Gastrocnemius medialis (tissue), 4 donors: ENCODE measurements at regions not wholly inside any gene's neighbourhood (a gene's known extent, or its start where the extent isn't known, plus 50 kb on each side); places are given as distances from the start of the nearest gene placed in this dataset.
A peak's percentile ranks its signal among the peaks of the same experiment; 100 is the strongest.

ENCODE experiments used
- ATAC-seq, 2 donors: fragments of 150-250 bp; one replicate each; pipeline ENCODE4 v1.9.1; 2016
- DNase-seq, 2 donors: peaks; one replicate each; pipeline ENCODE4 v3.0.0-alpha.2; 2019
- H3K27ac ChIP-seq, 4 donors: fragments of 200-600 bp; sonication (generic); 1 replicate in 1 of 4; 2 replicates in 3 of 4; pipeline ENCODE4 v1.5.1; 2016 to 2018; ENCODE audit warnings: mild to moderate bottlenecking in 2 of 4, moderate library complexity in 1 of 4
- H3K27me3 ChIP-seq, 3 donors: fragments of 200-600 bp; sonication (generic) in 2 of 3; 1 replicate in 1 of 3; 2 replicates in 2 of 3; pipeline versions ENCODE4 v1.5.1 to v1.6.0; 2016 to 2019; ENCODE audit warnings: mild to moderate bottlenecking in 1 of 3, moderate library complexity in 1 of 3
- H3K36me3 ChIP-seq, 2 donors: fragments of 200-600 bp; sonication (generic) in 1 of 2; one replicate each; pipeline ENCODE4 v1.5.1; 2017 to 2018
- H3K4me1 ChIP-seq, 2 donors: fragments of 200-600 bp; sonication (generic) in 1 of 2; one replicate each; pipeline ENCODE4 v1.5.1; 2016 to 2017; ENCODE audit warnings: mild to moderate bottlenecking in 2 of 2
- H3K4me3 ChIP-seq, 4 donors: fragments of 200-600 bp; sonication (generic) in 3 of 4; 1 replicate in 1 of 4; 2 replicates in 3 of 4; pipeline ENCODE4 v1.5.1; 2016 to 2019; ENCODE audit warnings: mild to moderate bottlenecking in 2 of 4
- H3K9me3 ChIP-seq, 3 donors: fragments of 200-600 bp; sonication (generic) in 2 of 3; 1 replicate in 1 of 3; 2 replicates in 2 of 3; pipeline ENCODE4 v1.5.1; 2016 to 2019
- POLR2A ChIP-seq, 2 donors: fragments of 450-650 bp; IDR thresholded peaks; one replicate each; pipeline ENCODE4 v1.6.1; 2017; ENCODE audit warnings: antibody characterized with exemption in 2 of 2, mild to moderate bottlenecking in 2 of 2, moderate library complexity in 2 of 2
- in situ Hi-C, 4 donors: fragments of 200-750 bp; cut with MboI; loops; one replicate each; pipeline versions ENCODE4 v1.15.0 to v1.8.0; 2017; ENCODE audit warnings: low sequenced_read_pairs in 4 of 4
- intact Hi-C: fragments of 100-400 bp; cut with DNase I; formaldehyde crosslinking; loops from one replicate; pipeline ENCODE4 v1.15.1; 2023; ENCODE audit warnings: low total_unique reads
- TF ChIP-seq, protein P1 (sequence below), 5 experiments: fragments of 450-650 bp in 3 of 5; fragments of 200-600 bp in 2 of 5; sonication (generic) in 2 of 5; IDR thresholded peaks in 4 of 5; conservative IDR thresholded peaks in 1 of 5; 1 replicate in 4 of 5; 2 replicates in 1 of 5; pipeline ENCODE4 v1.5.1; 2016 to 2019; ENCODE audit warnings: antibody characterized with exemption in 5 of 5, mild to moderate bottlenecking in 3 of 5, moderate library complexity in 3 of 5

DNA sequence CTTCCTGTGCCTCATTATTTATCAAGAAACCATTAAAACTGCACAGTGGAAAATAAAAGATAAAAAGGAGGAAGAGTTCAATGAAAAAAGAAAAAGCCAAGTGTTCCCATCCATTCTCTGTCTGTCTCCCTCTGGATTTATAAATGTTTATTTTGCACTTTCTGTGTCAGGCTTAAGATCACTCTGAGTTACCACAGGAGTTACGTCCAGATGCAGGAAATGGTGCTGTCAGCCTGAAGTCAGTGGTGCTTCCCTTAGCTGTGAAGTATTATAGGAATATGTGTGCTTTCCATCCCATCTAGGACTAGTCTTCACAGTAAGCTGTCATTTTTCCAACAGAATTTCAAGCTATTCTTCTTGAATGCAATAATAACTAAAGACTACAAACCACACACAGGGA lies 420.2 kb downstream of the KCTD12 start:
- Histone ChIP-seq H3K27ac (no peak overlapping the region), H3K9me3 (no peaks in the 10 kb centered on the region), H3K4me1 (no peaks in the 10 kb centered on the region), H3K4me3 (no peak overlapping the region), H3K27me3 (no peaks in the 10 kb centered on the region), H3K36me3 (no peaks in the 10 kb centered on the region)
- ATAC-seq (no peak), DNase-seq (no peak)
- no peak for TF ChIP-seq POLR2A (IDR thresholded peaks at IDR 0.05)
- TF ChIP-seq, protein P1, sequence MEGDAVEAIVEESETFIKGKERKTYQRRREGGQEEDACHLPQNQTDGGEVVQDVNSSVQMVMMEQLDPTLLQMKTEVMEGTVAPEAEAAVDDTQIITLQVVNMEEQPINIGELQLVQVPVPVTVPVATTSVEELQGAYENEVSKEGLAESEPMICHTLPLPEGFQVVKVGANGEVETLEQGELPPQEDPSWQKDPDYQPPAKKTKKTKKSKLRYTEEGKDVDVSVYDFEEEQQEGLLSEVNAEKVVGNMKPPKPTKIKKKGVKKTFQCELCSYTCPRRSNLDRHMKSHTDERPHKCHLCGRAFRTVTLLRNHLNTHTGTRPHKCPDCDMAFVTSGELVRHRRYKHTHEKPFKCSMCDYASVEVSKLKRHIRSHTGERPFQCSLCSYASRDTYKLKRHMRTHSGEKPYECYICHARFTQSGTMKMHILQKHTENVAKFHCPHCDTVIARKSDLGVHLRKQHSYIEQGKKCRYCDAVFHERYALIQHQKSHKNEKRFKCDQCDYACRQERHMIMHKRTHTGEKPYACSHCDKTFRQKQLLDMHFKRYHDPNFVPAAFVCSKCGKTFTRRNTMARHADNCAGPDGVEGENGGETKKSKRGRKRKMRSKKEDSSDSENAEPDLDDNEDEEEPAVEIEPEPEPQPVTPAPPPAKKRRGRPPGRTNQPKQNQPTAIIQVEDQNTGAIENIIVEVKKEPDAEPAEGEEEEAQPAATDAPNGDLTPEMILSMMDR (IDR thresholded peaks at IDR 0.05 in 4 of 5, conservative IDR thresholded peaks at IDR 0.05 in 1 of 5), result no peak
- in situ Hi-C loops (loop anchor here in 2 of 4 donors (25.0 kb wide), 2 partner anchors 446 to 779 kb away; no protein-coding TSS in a partner anchor), intact Hi-C loops (no loop called here)

DNA sequence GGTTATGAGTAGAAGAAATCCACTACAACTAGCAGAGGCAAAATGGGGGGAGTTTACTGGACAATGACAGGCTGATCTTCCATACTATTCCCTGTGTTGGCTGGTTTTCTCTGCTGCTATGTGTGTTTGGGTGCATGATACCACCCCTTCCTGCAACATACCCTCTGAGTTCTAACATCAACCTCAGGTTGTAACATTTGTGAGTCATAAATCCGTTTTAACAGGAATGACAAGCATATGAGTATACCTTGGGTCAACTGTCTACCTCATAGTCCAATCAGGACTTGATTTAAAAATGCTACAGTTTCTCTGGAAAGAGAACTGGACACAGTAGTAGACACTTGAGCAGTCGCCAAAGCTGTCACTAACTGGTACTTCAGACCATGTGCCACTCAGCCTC lies 422.9 kb downstream of the KCTD12 start:
- ATAC-seq (no peak), DNase-seq (no peak)
- Histone ChIP-seq H3K27me3 (no peaks in the 10 kb centered on the region), H3K4me3 (no peak overlapping the region), H3K36me3 (no peaks in the 10 kb centered on the region), H3K27ac (no peak overlapping the region), H3K4me1 (no peaks in the 10 kb centered on the region), H3K9me3 (no peaks in the 10 kb centered on the region)
- in situ Hi-C loops (loop anchor here in 2 of 4 donors (25.0 kb wide), 2 partner anchors 449 to 776 kb away; no protein-coding TSS in a partner anchor), intact Hi-C loops (no loop called here)
- no peak for TF ChIP-seq POLR2A (IDR thresholded peaks at IDR 0.05)
- TF ChIP-seq, protein P1 (IDR thresholded peaks at IDR 0.05 in 4 of 5, conservative IDR thresholded peaks at IDR 0.05 in 1 of 5), result no peak

DNA sequence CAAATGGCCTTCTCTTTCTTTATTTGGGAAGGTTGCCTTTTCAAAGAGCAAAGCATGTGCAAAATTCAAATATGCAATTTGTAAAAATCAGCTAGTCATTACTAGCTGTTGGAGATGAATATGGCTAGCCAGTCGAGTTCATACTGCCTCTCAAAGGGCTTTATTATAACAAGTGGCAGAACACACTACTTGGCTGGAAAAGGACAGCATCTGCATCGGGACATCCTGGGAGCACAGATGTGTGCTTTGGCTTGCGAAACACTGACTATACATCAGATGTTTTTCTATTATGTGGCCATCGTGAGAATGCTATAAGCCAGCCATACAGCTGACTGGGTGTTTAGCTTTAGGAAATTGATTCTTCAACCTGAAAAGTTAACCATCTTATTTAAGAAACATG lies 424.2 kb downstream of the KCTD12 start:
- H3K4me1 ChIP-seq, result no peaks in the 10 kb centered on the region
- intact Hi-C loops (no loop called here), in situ Hi-C loops (loop anchor here in 2 of 4 donors (25.0 kb wide), 2 partner anchors 450 to 775 kb away; no protein-coding TSS in a partner anchor)
- peak in 1 of 2 donors; percentile 5 for DNase-seq
- ATAC-seq, result no peak
- no peaks in the 10 kb centered on the region for H3K36me3 ChIP-seq
- H3K27ac ChIP-seq, result no peak overlapping the region
- TF ChIP-seq, protein P1 (IDR thresholded peaks at IDR 0.05 in 4 of 5, conservative IDR thresholded peaks at IDR 0.05 in 1 of 5), result no peak
- no peak for TF ChIP-seq POLR2A (IDR thresholded peaks at IDR 0.05)
- no peaks in the 10 kb centered on the region for H3K27me3 ChIP-seq
- H3K9me3 ChIP-seq, result no peaks in the 10 kb centered on the region
- no peak overlapping the region for H3K4me3 ChIP-seq

DNA sequence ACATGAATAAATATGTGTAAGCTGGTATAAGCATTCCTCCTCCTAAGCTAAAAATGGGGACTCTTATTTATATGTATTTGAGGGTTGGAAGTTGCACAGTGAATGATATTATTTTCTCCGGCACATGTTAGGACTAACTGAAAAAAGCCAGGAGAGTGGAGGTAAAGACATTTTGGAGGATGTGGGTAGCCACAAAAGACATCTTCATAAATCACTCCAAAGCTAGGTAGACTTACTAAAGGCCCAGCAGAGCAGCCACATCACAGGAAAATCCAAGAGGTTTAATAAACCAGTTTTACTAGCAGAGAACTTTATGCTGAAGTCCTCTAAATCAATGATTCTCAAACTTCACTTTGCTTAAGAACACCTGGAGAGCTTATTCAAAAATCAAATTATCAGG lies 424.7 kb downstream of the KCTD12 start:
- no peaks in the 10 kb centered on the region for H3K36me3 ChIP-seq
- H3K4me3 ChIP-seq, result no peak overlapping the region
- intact Hi-C loops (no loop called here), in situ Hi-C loops (loop anchor here in 2 of 4 donors (25.0 kb wide), 2 partner anchors 451 to 774 kb away; no protein-coding TSS in a partner anchor)
- H3K27ac ChIP-seq, result no peak overlapping the region
- no peaks in the 10 kb centered on the region for H3K9me3 ChIP-seq
- H3K27me3 ChIP-seq, result no peaks in the 10 kb centered on the region
- H3K4me1 ChIP-seq, result no peaks in the 10 kb centered on the region
- TF ChIP-seq POLR2A (IDR thresholded peaks at IDR 0.05), result no peak
- TF ChIP-seq, protein P1 (IDR thresholded peaks at IDR 0.05 in 4 of 5, conservative IDR thresholded peaks at IDR 0.05 in 1 of 5), result no peak
- DNase-seq (no peak), ATAC-seq (no peak)

DNA sequence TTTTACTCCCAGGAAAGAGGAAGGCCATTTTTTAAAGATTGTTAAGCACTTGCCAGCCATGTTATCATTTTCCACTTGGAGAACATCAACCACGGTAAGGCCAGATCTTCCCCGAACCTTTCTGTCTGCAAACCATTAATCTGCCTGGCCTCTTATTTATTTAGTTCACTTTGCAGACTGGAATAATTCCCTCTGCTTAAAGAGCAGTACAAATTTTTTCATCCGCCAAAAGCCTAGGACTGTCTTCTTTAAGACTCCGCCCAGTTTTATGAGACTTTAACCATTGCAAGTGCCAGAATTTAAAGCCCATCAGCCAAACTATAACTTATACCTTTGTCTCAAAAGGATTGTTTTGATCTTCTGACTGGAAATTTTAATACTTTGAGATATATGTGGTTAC lies 426.3 kb downstream of the KCTD12 start:
- in situ Hi-C loops, result loop anchor here in 2 of 4 donors (25.0 kb wide), 2 partner anchors 452 to 773 kb away; no protein-coding TSS in a partner anchor
- H3K27ac ChIP-seq, result no peak overlapping the region
- no peak for TF ChIP-seq POLR2A (IDR thresholded peaks at IDR 0.05)
- TF ChIP-seq, protein P1 (IDR thresholded peaks at IDR 0.05 in 4 of 5, conservative IDR thresholded peaks at IDR 0.05 in 1 of 5), result no peak

More for the DNA sequence above, 426.3 kb downstream of the KCTD12 start:
- H3K27me3 ChIP-seq, result no peaks in the 10 kb centered on the region
- intact Hi-C loops, result no loop called here
- no peak for ATAC-seq
- no peaks in the 10 kb centered on the region for H3K36me3 ChIP-seq
- H3K4me3 ChIP-seq, result no peak overlapping the region
- no peak for DNase-seq
- H3K4me1 ChIP-seq, result no peaks in the 10 kb centered on the region
- H3K9me3 ChIP-seq, result no peaks in the 10 kb centered on the region
